GM12878 (cell line): ENCODE measurements at regions not wholly inside any gene's neighbourhood (a gene's known extent, or its start where the extent isn't known, plus 50 kb on each side); places are given as distances from the start of the nearest gene placed in this dataset.
A peak's percentile ranks its signal among the peaks of the same experiment; 100 is the strongest.

Experiments used
- ATAC-seq: fragments of 200-7000 bp; cut with Tn5 transposase; 3 replicates; pipeline ENCODE4 v1.9.1; 2020; ENCODE audit warnings: mild to moderate bottlenecking, moderate library complexity
- BruUV-seq: library from RNA; stranded (reverse); fragments of 400-500 nt; replicated peaks from 2 replicates; lab custom pipeline; 2021; lab: Mats Ljungman, UMichigan
- CTCF ChIA-PET: fragments of 300-600 bp; sonication (Branson Sonifier 250); formaldehyde crosslinking; extraction: SDS; loops from one replicate; lab custom pipeline; 2021; ENCODE audit warnings: inconsistent platforms; lab: Yijun Ruan, JAX
- POLR2A ChIA-PET: fragments of 350-600 bp; formaldehyde crosslinking; extraction: SDS; loops from one replicate; lab custom pipeline; 2021; ENCODE audit warnings: inconsistent platforms; lab: Charles Lee
- RAD21 ChIA-PET: fragments of 300-600 bp; sonication (Branson Sonifier 250); formaldehyde crosslinking; loops from one replicate; lab custom pipeline; 2023; ENCODE audit warnings: antibody characterized with exemption; ENCODE audit not compliant: unreplicated experiment; lab: Charles Lee
- SMC1A ChIA-PET: fragments of 300-600 bp; sonication (Branson Sonifier 250); formaldehyde crosslinking; loops from one replicate; lab custom pipeline; 2023; ENCODE audit not compliant: unreplicated experiment, uncharacterized antibody; lab: Charles Lee
- DNase-seq: peaks from one replicate; pipeline ENCODE4 v3.0.0-alpha.2; 2011; ENCODE audit warnings: low read depth, low spot score
- FAIRE-seq: peaks from 3 replicates; lab custom pipeline; 2011; peaks lifted over from hg19 to GRCh38; lab: Jason Lieb, UNC
- H2AFZ ChIP-seq: 2 replicates; pipeline ENCODE4 v1.6.0; 2011; ENCODE audit warnings: low read depth, low read length, control low read depth; ENCODE audit not compliant: control insufficient read depth
- H3K27ac ChIP-seq: 2 replicates; pipeline ENCODE4 v1.5.1; 2011; ENCODE audit warnings: control low read depth; ENCODE audit not compliant: control insufficient read depth, insufficient read depth
- H3K27me3 ChIP-seq, 2 experiments: replicated peaks in 1 of 2; 2 replicates each; pipeline versions ENCODE4 v1.6.0 to v1.6.1; 2011; ENCODE audit warnings: low read length in 1 of 2; ENCODE audit not compliant: control insufficient read depth in 2 of 2, insufficient read depth in 2 of 2
- H3K36me3 ChIP-seq, 2 experiments: 2 replicates each; pipeline ENCODE4 v1.5.1; 2011; ENCODE audit warnings: low read length in 1 of 2; ENCODE audit not compliant: control insufficient read depth in 2 of 2, insufficient read depth in 2 of 2
- H3K4me1 ChIP-seq: 2 replicates; pipeline ENCODE4 v1.6.1; 2011; ENCODE audit warnings: mild to moderate bottlenecking, low read length, moderate library complexity, mixed read lengths; ENCODE audit not compliant: control insufficient read depth, insufficient read depth
- H3K4me2 ChIP-seq: 2 replicates; pipeline ENCODE4 v1.6.0; 2011; ENCODE audit warnings: control low read depth; ENCODE audit not compliant: control insufficient read depth, insufficient read depth
- H3K4me3 ChIP-seq: fragments of 200-600 bp; sonication (generic); 2 replicates; pipeline ENCODE4 v1.5.1; 2016
- H3K79me2 ChIP-seq: 2 replicates; pipeline ENCODE4 v1.6.0; 2011; ENCODE audit warnings: low read length; ENCODE audit not compliant: control insufficient read depth, insufficient read depth
- H3K9ac ChIP-seq: 2 replicates; pipeline ENCODE4 v1.8.0; 2011; ENCODE audit warnings: low read length, control low read depth, mixed read lengths; ENCODE audit not compliant: control insufficient read depth, insufficient read depth
- H3K9me3 ChIP-seq: replicated peaks from 3 replicates; pipeline ENCODE4 v1.5.1; 2011; ENCODE audit warnings: mild to moderate bottlenecking, low read length; ENCODE audit not compliant: control insufficient read depth, insufficient read depth
- H4K20me1 ChIP-seq: 2 replicates; pipeline ENCODE4 v1.6.0; 2011; ENCODE audit not compliant: control insufficient read depth, insufficient read depth
- BMI1 ChIP-seq: fragments of 450-650 bp; IDR thresholded peaks from 2 replicates; pipeline ENCODE4 v1.6.1; 2016; ENCODE audit warnings: mild to moderate bottlenecking, moderate library complexity, borderline replicate concordance
- CHD2 ChIP-seq: IDR thresholded peaks from 2 replicates; pipeline ENCODE4 v1.6.1; 2011; ENCODE audit warnings: low read depth, low read length, improper control_type of control experiment, borderline replicate concordance
- FOXM1 ChIP-seq: IDR thresholded peaks from 2 replicates; pipeline ENCODE4 v1.6.1; 2012; ENCODE audit warnings: low read depth, mild to moderate bottlenecking, inconsistent platforms, low read length, moderate library complexity
- HCFC1 ChIP-seq: fragments of 150-350 bp; IDR thresholded peaks from 2 replicates; pipeline ENCODE4 v1.6.1; 2014; ENCODE audit warnings: low read length
- LARP7 ChIP-seq: fragments of 450-650 bp; IDR thresholded peaks from 2 replicates; pipeline ENCODE4 v1.6.1; 2017; ENCODE audit warnings: mild to moderate bottlenecking
- MYC ChIP-seq: IDR thresholded peaks from 2 replicates; pipeline ENCODE4 v1.6.1; 2011; ENCODE audit warnings: mild to moderate bottlenecking, low read length, moderate library complexity, inconsistent platforms; ENCODE audit not compliant: insufficient read depth, insufficient replicate concordance, insufficient read length, severe bottlenecking
- NBN ChIP-seq: fragments of 450-650 bp; IDR thresholded peaks from 2 replicates; pipeline ENCODE4 v1.6.1; 2016
- NFYB ChIP-seq: IDR thresholded peaks from 2 replicates; pipeline ENCODE4 v1.6.1; 2011; ENCODE audit warnings: low read depth, mild to moderate bottlenecking, low read length, improper control_type of control experiment, moderate library complexity; ENCODE audit not compliant: insufficient read depth
- POLR2AphosphoS2 ChIP-seq: IDR thresholded peaks from 2 replicates; pipeline ENCODE4 v1.6.1; 2011; ENCODE audit warnings: low read depth, mild to moderate bottlenecking, low read length, improper control_type of control experiment, moderate library complexity
- POU2F2 ChIP-seq: IDR thresholded peaks from 3 replicates; pipeline ENCODE4 v1.6.1; 2011; ENCODE audit warnings: low read depth, mild to moderate bottlenecking, low read length, borderline replicate concordance
- RAD51 ChIP-seq: fragments of 450-650 bp; IDR thresholded peaks from 2 replicates; pipeline ENCODE4 v1.6.1; 2016; ENCODE audit warnings: moderate library complexity, mild to moderate bottlenecking, inconsistent platforms
- TARDBP ChIP-seq: IDR thresholded peaks from 2 replicates; pipeline ENCODE4 v1.6.1; 2016; ENCODE audit warnings: borderline replicate concordance
- ZNF274 ChIP-seq: IDR thresholded peaks from one replicate; pipeline ENCODE4 v1.8.0; 2011; ENCODE audit not compliant: insufficient read length, insufficient read depth
- whole genome bisulfite sequencing: methylation state at CpG from one replicate; pipeline ENCODE4 v1.1.6; 2016; ENCODE audit warnings: low lambda C conversion rate; ENCODE audit not compliant: insufficient replicate concordance, insufficient coverage; ENCODE audit errors: missing lambda C conversion rate; 5-methylcytosine and 5-hydroxymethylcytosine counted together
- in situ Hi-C: fragments of 300-500 bp; cut with MboI; formaldehyde crosslinking; loops from 9 replicates; pipeline ENCODE4 v1.14.3; 2018; ENCODE audit warnings: mixed read lengths
- intact Hi-C: fragments of 100-400 bp; cut with micrococcal nuclease; formaldehyde crosslinking; loops from one replicate; pipeline ENCODE4 v1.14.2; 2022; ENCODE audit not compliant: unreplicated experiment
- TF ChIP-seq, protein P1 (sequence below): fragments of 450-650 bp; IDR thresholded peaks from 2 replicates; pipeline ENCODE4 v1.6.1; 2017; ENCODE audit warnings: mild to moderate bottlenecking
- TF ChIP-seq, protein P2 (sequence below): fragments of 450-650 bp; IDR thresholded peaks from 2 replicates; pipeline ENCODE4 v1.6.1; 2017; ENCODE audit warnings: mild to moderate bottlenecking, low read depth, inconsistent platforms; ENCODE audit not compliant: poor library complexity, severe bottlenecking
- TF ChIP-seq, protein P3 (sequence below): fragments of 450-650 bp; IDR thresholded peaks from 2 replicates; pipeline ENCODE4 v1.6.1; 2018; ENCODE audit warnings: mild to moderate bottlenecking, low read depth, moderate library complexity; ENCODE audit not compliant: partially characterized antibody

DNA sequence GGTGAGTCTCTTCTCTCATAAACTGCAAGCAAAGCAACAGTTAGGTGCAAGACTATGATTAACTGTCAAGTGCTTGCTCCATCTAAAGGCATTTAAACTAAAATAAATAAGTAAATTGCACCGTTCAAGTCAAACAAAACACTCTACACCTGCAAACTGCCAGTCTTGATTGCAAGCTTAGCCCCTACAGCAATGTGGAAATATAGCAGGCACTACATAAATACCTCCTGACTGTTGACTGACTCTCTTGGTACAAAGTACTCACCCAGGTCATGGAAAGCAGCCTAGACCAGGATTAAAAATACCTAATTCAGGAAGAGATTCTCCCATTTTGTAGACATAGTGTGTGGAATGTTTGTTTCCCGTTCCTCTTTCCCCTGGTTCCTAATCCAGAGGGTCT, 176.6 kb upstream of the KLHL29 start (continued):
- TF ChIP-seq, protein P1, sequence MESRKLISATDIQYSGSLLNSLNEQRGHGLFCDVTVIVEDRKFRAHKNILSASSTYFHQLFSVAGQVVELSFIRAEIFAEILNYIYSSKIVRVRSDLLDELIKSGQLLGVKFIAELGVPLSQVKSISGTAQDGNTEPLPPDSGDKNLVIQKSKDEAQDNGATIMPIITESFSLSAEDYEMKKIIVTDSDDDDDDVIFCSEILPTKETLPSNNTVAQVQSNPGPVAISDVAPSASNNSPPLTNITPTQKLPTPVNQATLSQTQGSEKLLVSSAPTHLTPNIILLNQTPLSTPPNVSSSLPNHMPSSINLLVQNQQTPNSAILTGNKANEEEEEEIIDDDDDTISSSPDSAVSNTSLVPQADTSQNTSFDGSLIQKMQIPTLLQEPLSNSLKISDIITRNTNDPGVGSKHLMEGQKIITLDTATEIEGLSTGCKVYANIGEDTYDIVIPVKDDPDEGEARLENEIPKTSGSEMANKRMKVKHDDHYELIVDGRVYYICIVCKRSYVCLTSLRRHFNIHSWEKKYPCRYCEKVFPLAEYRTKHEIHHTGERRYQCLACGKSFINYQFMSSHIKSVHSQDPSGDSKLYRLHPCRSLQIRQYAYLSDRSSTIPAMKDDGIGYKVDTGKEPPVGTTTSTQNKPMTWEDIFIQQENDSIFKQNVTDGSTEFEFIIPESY = no peak
- TF ChIP-seq NBN (no peak), MYC (no peak), CHD2 (no peak)

DNA sequence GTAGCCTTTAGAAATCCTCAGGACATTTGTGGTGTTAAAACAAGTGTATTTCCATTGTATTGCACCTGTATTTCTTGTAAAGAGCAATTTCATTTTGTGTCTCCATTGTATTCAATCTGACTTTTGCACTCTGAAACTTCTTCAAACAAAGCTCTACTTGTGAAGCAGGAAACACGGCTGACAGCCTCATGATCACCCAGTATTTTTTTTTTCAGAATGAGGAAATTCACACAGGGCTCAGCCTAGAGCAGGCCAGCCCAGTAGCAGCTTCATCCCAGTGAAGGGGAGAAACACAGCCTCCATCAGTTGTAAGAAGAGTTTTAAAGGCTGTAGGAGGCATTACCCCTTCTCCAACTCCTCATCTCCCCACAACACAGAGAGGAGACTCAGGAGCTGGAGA, 175.9 kb upstream of the KLHL29 start:
- H3K9ac ChIP-seq = no peak overlapping the region
- CTCF ChIA-PET = interaction anchor here (3.2 kb wide), 1 partner anchor 10 kb away, joined by 15 read pairs; no protein-coding TSS in a partner anchor
- FAIRE-seq = no peak

More for the DNA sequence above, 175.9 kb upstream of the KLHL29 start:
- no TSS peak for BruUV-seq
- TF ChIP-seq TARDBP (no peak), BMI1 (no peak), ZNF274 (no peak), POU2F2 (no peak), NFYB (no peak), HCFC1 (no peak), RAD51 (no peak), LARP7 (no peak), FOXM1 (no peak), POLR2AphosphoS2 (no peak)
- TF ChIP-seq, protein P2, sequence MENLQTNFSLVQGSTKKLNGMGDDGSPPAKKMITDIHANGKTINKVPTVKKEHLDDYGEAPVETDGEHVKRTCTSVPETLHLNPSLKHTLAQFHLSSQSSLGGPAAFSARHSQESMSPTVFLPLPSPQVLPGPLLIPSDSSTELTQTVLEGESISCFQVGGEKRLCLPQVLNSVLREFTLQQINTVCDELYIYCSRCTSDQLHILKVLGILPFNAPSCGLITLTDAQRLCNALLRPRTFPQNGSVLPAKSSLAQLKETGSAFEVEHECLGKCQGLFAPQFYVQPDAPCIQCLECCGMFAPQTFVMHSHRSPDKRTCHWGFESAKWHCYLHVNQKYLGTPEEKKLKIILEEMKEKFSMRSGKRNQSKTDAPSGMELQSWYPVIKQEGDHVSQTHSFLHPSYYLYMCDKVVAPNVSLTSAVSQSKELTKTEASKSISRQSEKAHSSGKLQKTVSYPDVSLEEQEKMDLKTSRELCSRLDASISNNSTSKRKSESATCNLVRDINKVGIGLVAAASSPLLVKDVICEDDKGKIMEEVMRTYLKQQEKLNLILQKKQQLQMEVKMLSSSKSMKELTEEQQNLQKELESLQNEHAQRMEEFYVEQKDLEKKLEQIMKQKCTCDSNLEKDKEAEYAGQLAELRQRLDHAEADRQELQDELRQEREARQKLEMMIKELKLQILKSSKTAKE = no peak
- TF ChIP-seq, protein P3, sequence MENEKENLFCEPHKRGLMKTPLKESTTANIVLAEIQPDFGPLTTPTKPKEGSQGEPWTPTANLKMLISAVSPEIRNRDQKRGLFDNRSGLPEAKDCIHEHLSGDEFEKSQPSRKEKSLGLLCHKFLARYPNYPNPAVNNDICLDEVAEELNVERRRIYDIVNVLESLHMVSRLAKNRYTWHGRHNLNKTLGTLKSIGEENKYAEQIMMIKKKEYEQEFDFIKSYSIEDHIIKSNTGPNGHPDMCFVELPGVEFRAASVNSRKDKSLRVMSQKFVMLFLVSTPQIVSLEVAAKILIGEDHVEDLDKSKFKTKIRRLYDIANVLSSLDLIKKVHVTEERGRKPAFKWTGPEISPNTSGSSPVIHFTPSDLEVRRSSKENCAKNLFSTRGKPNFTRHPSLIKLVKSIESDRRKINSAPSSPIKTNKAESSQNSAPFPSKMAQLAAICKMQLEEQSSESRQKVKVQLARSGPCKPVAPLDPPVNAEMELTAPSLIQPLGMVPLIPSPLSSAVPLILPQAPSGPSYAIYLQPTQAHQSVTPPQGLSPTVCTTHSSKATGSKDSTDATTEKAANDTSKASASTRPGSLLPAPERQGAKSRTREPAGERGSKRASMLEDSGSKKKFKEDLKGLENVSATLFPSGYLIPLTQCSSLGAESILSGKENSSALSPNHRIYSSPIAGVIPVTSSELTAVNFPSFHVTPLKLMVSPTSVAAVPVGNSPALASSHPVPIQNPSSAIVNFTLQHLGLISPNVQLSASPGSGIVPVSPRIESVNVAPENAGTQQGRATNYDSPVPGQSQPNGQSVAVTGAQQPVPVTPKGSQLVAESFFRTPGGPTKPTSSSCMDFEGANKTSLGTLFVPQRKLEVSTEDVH = no peak
- H3K9me3 ChIP-seq = no peaks in the 10 kb centered on the region
- intact Hi-C loops (no loop called here), in situ Hi-C loops (no loop called here)
- ChIA-PET POLR2A (no interaction called here), RAD21 (no interaction called here), SMC1A (interaction anchor here (2.1 kb wide), 1 partner anchor 8 kb away, joined by 6 read pairs; no protein-coding TSS in a partner anchor)
- H4K20me1 ChIP-seq = peaks cover 3% of the 10 kb centered on the region; the same call in 1 of the 2 replicates
- H3K4me1 ChIP-seq = no peaks in the 10 kb centered on the region
- no peak overlapping the region for H3K27ac ChIP-seq
- ATAC-seq = peak; percentile 56
- H3K36me3 ChIP-seq = no peaks in the 10 kb centered on the region
- no peaks in the 10 kb centered on the region; a peak in 1 of 4 replicates for H3K27me3 ChIP-seq
- no peak overlapping the region for H2AFZ ChIP-seq
- H3K79me2 ChIP-seq = no peaks in the 10 kb centered on the region
- H3K4me2 ChIP-seq = no peak overlapping the region
- H3K4me3 ChIP-seq = no peak overlapping the region
- DNase-seq = no peak
- WGBS = 0% methylated on average over 1 of the region's 1 CpG
